Activated CD8-positive, alpha-beta memory T cell treated with anti-CD3 and anti-CD28 coated beads for 1 hour (primary cell): ENCODE measurements at regions not wholly inside any gene's neighbourhood (a gene's known extent, or its start where the extent isn't known, plus 50 kb on each side); places are given as distances from the start of the nearest gene placed in this dataset.
"Not testable (repeated sequence)": the region's sequence is repeated elsewhere in the genome, so short reads cannot be mapped to it uniquely, and the experiment has no call there.

Experiments
- DNase-seq, 2 donors: peaks; one replicate each; pipeline ENCODE4 v3.0.0-alpha.2; 2020; ENCODE audit warnings: low read depth in 1 of 2; ENCODE audit errors: extremely low read depth in 1 of 2

DNA sequence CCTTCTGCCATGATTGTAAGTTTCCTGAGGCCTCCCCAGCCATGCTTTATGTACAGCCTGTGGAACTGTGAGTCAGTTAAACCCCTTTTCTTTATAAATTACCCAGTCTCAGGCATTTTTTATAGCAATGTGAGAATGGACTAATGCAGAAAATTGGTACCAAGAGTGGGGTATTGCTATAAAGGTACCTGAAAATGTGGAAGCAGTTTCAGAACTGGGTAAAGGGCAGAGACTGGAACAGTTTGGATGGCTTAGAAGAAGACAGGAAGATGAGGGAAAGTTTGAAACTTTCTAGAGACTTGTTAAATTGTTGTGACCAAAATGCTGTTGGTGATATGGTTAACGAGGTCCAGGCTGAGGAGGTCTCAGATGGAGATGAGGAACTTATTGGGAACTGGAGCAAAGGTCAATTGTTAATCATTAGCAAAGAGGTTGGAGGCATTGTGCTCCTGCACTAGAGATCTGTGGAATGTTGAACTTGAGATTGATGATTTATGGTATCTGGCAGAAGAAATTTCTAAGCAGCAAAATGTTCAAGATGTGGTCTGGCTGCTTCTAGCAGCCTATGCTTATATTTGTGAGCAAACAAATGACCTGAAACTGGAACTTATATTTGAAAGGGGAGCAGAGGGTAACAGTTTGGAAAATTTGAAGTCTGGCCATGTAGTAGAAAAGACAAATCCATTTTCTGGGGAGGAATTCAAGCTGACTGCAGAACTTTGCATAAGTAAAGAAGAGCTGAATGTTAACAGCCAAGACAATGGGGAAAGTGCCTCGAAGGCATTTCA lies 79.0 kb upstream of the GMDS start:
- no peak for DNase-seq

DNA sequence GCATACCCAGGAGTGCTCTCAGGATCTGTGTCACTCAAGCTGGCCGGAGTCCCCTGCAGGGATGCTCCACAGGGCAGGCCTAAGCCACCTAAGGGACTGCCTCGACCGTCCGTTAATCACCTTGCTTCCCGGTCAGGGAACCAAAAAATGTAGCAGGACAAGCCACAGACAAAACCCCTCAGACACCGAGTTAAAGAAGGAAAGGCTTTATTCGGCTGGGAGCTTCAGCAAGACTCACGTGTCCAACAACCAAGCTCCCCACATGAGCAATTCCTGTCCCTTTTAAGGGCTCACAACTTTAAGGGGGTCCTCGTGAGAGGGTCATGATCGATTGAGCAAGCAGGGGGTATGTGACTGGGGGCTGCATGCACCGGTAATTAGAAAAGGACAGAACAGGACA lies 72.1 kb upstream of the GMDS start:
- not testable (repeated sequence) for DNase-seq

DNA sequence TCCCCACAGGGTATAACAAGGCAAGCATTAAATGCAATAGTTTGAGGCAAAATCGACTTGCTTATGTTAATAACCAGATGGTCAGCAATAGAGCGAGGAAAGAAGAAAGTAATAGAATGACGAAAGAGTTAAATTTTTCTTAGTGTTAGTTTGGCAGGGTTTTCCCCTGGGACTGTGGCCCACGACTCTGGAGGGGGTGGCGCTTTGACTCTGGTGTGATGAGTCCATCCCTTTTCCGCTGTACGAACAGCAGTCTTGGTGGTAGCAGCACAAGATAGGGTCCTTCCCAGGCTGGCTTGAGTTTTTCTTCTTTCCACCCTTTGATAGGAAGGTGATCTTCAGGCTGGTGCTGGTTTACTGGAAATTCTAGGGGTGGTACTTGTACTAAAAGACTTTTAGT lies 69.2 kb upstream of the GMDS start:
- DNase-seq = no peak

DNA sequence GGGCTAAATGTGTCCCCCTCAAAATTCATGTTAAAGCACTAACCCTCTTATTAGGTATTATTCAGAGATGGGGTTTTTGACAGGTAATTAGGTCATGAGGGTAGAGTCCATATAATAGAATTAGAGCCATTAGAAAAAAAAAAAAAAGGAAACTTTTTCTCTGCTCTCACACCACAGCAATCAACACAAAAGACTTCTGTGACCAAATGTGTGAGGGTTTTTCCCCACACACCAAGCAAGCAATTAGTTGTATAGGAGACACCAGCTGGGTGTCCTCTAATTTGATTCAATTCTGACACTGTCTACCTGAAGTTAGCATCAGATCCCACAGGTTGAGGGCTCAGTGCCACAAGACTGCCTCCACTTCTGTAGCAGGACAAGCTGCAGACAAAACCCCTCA lies 64.6 kb upstream of the GMDS start:
- DNase-seq = no peak

DNA sequence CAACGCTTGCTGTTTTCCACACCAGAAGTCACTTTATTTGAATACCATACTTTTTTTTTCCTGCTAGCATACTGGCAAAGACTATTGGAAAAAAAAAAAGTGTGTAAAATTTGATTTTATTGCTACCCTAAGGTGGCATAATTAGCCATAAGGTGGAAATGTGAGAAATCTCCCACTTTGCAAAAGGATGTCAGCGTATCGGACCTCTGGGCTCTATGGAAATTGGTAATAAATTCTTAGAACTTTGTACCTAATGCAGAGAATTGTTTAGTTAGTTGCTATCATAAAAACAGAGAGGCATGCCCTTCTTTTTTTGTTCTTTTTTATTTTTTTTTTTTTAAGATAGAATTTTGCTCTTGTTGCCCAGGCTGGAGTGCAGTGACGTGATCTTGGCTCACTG lies 63.7 kb upstream of the GMDS start:
- no peak for DNase-seq

- DNase-seq = no peak
Observed at GRCh38 chr6:2307799-2308198, 62.4 kb upstream of the GMDS start.

GRCh38 chr6:2305951-2306350 lies 60.5 kb upstream of the GMDS start:
- DNase-seq = no peak

DNA sequence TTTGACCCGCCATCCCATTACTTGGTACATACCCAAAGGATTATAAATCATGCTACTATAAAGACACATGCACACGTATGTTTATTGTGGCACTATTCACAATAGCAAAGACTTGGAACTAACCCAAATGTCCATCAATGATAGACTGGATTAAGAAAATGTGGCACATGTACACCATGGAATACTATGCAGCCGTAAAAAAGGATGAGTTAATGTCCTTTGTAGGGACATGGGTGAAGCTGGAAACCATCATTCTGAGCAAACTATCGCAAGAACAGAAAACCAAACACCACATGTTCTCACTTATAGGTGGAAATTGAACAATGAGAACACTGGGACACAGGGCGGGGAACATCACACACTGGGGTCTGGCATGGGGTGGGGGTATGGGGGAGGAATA lies 57.1 kb upstream of the GMDS start:
- not testable (repeated sequence) for DNase-seq

DNA sequence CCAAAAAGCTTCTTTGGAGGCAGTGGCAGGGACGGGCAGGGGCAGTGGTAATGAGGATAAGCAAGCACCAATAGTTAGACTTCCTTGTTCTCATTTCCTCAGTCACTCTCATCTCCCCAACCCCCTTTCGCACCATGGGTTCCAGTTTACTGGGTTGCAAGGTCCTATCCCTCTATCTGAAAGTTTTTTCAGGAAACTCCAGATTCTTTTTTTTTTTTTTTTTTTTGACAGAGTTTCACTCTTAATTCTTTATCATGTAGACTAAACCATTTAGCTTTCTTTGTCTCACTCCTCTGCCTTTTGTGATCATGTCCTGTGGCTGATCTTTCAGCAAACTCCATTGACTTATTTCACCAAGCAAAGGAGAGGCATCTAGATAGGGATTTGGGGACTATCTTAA lies 51.4 kb upstream of the GMDS start:
- DNase-seq = no peak
